NCI-H146 (cell line): ENCODE measurements at regions not wholly inside any gene's neighbourhood (a gene's known extent, or its start where the extent isn't known, plus 50 kb on each side); places are given as distances from the start of the nearest gene placed in this dataset.
"Not testable (repeated sequence)": the region's sequence is repeated elsewhere in the genome, so short reads cannot be mapped to it uniquely, and the experiment has no call there.

Source experiments
- DNase-seq: peaks from one replicate; lab custom pipeline; 2025; lab: John Stamatoyannopoulos, UW

DNA sequence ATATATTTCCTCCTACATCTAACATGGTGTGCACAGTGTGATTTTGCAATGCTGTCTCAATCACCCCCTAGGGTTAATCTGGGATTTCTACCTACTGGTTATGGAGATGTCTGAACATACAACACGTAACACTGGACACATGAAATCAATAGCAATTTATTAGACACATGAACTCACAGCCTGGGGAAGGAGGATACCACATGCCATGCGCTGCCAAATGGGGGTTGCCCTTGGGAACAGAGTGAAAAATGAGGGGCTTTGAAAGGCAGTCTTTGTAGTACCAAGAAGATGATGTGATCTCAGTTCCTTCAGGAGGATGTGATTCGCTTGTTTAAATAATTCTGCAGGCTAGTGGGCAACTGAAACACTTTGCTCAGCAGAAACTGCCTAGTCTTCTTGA is 253.6 kb upstream of the LRRC4C start:
- DNase-seq: no peak

DNA sequence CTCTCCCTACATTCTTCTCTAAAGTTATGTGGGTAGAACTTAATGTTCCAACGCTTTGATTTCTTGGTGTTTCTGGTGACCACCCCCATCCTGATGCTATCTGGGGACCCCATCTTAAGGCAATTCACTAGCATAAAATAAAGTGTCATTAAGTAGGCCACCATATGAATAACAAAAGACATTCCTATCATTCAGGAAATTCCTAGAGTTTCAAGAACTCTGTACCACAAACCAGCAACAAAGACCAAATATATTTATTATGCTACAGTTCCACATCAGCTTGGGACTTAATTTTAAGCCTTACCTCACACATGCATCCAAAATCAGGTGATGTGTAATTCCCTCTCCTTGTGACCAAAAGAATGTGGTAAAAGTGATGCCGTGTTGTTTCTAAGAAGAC is 254.6 kb upstream of the LRRC4C start:
- no peak for DNase-seq

DNA sequence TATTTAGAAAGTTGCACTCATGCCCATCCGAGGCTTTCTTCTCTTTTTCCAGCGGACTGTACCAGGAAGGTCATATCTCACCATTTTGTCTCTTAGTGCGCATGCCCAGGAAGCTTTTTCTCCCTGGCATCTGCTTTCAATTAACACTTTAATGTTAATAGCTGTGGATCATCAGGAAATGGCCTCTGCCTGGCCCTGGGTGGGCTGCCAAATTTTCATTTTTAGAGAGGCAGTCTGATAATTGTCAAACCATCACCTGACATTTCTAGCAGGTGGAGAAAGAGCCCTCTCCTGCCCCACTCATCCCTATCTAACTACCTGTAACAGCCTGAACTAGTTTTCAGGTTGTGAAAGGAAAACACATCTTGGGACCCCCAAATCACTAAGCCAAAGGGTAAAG is 257.4 kb upstream of the LRRC4C start:
- DNase-seq: no peak

DNA sequence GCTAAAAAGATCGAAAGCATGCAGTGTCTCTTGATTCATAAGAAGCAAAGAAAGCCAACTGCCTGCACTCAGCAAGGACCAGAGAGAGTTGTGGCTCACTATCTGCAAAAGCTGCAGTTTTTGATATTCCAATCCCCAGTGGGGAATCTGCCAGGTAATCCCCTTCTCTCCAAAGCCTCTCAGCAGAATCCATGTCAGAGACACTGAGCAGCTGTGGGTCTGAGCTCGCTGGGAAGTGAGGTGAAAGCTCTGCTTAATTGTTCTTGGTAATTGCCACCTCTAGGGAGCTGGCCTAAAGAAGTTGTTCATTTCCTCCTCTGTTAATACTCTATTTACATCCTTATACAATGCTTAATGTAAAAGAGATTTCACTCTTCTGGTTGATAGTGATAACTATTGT is 261.3 kb upstream of the LRRC4C start:
- no peak for DNase-seq

DNA sequence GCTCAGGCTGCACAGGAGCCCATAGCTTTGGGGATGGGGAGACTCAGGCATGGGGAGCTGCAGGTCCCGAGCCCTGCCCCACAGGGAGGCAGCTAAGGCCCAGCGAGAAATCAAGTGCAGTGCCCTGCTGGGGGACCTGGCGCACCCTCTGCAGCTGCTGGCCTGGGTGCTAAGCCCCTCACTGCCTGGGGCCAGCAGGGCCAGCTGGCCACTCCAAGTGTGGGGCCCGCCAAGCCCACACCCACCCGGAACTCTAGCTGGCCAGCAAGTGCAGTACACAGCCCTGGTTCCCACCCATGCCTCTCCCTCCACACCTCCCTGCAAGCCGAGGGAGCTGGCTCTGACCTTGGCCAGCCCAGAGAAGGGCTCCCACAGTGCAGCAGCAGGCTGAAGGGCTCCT is 268.7 kb upstream of the LRRC4C start:
- not testable (repeated sequence) for DNase-seq

DNA sequence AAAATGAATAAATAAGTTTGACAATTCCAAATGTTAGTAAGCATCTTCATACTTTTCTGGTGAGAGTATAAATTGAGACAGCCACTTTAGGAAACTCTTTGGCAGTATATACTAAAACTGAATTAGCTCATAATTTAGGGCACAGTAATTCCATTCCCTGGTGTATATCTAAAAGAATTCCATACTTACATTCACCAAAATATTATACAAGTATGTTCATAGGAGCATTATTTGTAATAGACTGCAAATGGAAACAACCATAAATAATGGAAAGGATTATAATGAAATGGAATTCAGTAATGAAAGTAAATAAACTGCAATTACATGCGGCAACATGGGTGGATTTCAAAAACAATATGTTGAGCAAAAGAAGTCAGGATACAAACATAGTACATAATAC is 315.8 kb upstream of the LRRC4C start:
- DNase-seq: no peak

DNA sequence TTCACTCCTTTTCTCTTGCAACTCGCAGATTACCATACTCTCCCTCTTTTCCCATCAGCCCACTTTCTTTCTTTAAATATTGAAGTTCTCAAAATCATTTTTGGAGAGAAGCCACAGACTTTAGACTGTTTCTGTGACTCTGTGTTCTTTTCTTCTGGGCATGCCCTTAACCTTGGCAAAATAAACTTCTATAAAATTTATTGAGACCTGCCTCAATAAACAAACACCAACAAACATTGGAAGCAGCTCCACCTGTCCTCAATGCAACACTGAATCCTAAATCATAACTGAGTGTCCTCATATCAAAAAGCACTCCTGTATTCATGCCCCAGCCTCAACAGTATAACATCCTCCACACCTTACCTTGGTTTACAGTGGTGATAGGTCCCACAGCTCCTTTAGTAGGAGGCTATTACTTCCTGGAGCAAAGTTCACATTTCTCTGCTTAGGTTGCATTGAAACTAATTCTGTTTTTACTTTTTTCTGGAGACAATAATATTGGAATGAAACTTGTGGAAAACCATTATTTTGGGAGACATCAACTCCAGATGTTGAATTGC is 320.0 kb upstream of the LRRC4C start:
- DNase-seq: no peak

DNA sequence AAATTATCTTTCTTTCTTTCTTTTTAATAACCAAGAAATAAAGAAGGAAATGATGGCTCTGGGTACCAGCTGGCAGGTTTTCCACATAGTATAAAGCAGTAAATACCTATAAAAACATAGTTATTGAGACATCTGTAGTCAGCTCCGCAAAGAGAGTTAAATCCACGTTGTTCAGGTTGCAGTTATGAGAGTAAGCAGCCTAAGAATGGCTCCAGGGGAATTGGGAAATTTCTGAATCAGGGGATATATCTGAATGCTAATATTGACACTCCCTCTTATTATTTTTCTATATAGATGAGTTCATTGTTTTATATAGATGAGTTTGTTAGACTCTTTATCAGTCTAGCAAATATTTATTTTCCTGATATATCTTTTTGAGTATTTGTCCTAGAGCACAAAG is 322.0 kb upstream of the LRRC4C start:
- DNase-seq: no peak

DNA sequence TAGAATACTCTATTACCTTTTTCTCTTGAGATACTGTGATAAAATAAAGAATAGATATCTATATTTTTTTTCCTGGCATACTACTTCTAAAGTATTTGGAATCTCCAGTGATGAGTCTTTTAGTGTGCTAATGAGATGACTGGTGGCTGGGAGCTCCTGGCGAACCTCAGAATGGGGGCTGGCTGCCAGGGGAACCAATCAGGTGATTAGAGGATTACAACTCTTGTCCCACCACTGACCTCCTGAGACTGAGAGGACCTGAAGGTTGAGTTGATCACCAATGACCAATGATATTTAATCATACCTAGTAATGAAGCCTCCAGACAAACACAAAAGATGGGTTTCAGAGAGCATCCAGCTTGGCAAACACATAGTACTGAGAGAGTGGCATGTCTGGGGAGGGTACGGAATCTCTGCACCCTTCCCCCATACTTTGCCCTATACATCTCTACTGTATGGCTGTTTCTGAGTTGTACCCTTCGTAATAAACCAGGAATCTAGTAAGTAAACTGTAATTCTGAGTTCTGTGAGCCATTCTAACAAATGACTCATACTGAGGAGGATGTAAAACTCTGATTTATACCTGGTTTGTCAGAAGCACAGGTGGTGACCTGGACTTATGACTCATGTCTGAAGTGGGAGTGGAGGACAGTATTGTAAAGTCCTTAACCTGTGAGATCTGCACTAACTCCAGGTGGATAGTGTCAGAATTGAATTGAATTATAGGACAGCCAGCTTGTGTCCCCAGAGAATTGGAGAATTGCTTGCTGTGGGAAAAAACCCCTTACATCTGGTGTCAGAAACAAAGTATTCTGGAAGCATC is 325.3 kb upstream of the LRRC4C start:
- DNase-seq: no peak

DNA sequence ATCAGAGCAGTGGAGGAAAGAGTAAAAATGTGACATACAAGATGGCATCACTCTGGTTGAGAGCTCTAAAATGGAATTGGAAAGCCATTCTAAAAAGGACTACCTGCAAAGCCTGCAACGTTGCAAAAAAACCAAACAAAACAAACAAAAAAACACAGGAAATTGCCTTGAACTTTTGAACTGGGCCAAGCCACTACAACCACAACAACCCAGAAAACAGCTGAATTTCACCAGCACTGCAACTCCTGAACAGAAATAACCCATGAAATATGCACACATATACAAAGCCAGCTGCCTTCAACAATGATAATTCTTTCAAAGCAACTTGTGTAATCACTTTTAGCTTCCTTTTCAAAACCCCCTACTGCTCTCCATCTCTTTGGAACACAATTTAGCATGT is 326.6 kb upstream of the LRRC4C start:
- no peak for DNase-seq

DNA sequence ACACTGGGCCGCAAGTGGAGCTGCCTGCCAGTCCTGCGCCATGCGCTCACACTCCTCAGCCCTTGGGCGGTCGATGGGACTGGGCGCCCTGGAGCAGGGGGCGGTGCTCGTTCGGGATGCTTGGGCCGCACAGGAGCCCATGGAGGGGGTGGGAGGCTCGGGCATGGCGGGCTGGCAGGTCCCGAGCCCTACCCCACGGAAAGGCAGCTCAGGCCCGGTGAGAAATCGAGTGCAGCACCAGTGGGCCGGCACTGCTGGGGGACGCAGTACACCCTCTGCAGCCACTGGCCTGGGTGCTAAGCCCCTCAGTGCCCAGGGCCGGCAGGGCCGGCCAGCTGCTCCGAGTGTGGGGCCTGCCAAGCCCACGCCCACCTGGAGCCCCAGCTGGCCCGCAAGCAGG is 328.7 kb upstream of the LRRC4C start:
- no peak for DNase-seq

DNA sequence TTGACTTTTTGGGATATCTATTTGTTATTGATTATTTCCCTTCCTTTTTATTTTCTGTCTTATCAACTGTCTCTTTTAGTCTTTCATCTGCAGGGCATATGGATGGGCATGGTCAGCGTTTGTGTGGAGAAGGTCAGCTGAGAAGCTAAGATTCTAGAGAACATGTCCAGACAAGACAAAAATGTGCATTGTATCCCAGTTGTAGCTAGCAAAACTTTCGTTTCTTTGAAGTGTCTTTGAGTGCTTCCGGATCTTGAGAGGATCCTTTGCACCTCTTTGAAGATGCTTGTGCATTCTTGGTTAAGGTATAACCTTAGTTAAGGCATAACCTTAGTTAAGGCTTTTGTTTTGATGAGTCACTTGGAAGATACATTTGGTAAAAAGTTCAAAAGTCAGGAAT is 329.9 kb upstream of the LRRC4C start:
- DNase-seq: no peak

DNA sequence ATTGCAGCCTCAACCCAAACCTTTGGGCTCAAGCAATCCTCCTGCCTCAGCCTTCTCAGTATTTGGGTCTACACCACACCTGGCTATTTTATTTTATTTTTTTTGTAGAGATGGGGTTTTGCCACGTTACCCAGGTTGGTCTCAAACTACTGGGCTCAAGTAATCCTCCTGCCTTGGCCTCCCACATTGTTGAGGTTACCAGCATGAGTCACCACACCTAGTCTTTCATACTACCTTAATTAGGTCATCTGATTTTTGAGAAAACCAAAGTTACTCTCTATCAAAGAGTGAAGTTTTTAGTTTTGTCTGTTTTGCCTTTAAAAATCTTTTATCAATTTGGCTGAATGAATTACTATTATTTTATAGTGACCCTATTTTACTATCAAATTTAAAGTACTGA is 335.6 kb upstream of the LRRC4C start:
- DNase-seq: no peak

DNA sequence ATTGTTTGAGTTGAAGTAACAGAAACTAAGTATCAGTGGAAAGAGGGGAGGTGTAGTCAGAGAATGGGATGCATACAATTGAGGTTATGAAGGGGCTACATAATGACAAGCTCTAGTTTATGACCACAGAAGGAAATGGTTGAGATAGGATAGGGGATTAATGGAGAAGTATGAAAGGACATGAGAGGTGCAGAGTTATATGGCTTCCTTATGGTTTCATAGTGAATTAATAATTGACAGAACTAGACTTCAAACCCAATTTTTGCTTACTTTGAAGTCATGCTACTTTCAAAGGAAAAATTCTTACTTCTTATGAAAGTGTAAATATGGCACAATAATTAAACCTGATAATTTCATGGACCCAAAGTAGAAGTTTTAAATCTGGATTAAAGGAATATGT is 340.3 kb upstream of the LRRC4C start:
- no peak for DNase-seq

DNA sequence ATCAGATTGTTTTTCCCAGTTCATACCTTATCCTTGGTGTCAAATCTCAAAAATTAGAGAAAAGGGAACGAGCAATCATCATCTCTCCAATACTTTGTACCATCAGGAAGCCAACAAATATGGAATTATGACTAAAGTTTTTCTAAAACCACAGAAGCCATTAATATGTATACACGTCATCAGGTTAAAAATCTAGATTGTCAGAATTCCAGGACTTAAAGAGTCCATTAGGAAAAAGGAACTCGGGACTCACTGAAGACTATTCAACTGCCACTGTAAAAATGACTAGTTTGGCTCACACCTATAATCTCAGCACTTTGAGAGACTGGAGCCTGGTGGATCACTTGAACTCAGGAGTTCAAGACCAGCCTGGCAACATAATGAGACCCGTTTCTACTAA is 344.4 kb upstream of the LRRC4C start:
- DNase-seq: no peak

DNA sequence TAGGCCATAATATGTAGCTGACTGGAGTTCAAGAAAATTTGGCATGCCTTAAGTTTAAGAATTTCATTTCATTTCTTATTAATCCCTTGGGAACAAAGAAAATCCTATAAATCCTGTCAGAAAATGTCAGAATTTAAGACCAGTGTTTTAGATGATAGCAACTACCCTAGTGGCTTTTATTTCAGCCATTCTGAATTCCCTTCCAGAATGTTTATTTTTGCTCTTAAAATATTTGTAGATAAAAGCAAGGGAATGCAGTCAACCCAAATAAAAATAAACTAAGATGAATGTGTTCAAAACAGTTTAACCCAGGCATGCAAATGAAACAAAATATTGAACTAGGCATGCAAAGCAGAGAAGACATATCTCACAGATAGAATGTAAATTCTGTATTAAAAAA is 356.9 kb upstream of the LRRC4C start:
- no peak for DNase-seq

DNA sequence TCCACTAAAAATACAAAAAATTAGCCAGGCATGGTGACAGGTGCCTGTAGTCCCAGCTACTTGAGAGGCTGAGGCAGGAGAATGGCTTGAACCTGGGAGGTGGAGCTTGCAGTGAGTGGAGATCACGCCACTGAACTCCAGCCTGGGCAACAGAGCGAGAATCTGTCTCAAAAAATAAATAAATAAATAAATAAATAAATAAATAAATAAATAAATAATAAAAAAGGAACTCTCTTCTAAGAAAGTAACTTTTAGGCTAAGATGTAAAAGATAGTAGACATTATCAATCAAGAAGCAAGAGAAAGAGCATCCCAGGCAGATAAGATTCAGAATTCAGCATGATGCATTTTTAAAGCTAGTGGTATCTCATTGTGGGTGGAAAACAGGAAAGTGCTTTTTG is 364.8 kb upstream of the LRRC4C start:
- not testable (repeated sequence) for DNase-seq

DNA sequence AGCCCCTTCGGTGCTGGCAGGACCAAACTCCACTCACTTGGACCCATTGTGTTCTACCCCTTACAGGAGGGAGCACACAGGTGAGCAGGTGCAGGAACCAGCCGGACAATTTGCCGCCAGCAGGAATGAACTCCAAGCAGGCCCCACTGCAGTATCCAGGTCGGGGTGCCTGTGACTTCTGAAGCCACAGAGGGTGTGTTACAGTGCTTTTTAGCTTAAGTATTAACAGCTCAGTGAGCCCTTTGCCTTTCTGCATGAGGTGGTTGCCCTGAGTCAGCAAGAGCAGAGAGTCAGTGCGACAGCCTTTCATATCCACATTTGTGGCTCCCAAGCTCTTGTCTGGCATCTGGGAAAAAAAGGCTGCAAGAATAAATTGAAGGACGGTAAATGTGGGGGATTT is 366.6 kb upstream of the LRRC4C start:
- no peak for DNase-seq

DNA sequence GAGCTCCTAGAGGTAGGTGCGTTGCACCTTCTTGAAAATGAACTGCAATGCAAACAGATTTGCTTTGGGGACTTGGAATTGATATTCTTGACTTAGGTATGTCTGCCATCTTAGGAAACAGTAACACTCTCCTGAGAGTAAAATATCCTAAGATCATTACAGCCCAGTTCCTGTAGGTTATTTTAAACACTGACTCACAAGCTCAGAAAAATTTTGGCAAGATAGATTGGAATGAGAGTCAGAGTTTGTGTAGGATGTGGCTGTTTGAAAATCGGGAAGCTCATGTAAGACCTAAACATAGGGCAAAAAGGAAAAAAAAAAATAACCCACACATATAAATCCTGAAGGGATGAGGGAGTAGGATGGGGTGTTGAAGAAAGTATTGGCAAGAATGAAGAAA is 377.0 kb upstream of the LRRC4C start:
- no peak for DNase-seq

DNA sequence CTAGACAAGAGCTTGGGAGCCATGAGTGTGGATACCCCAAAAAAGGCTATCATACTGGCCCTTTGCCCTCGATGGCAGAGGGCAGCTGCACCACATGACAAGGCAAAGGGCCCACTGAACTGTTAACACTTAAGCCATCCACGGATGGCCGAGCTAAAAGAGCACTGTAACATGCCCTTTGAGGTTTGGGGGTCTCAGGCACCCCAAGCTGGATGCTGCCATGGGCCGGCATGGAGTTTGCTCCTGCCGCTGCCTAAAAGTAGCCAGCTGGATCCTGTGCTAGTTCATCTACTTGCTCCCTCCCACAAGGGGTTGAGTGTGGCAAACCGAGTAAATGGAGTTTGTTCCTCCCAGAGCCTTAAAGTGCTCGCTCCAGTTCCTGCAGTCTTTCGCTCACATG is 383.2 kb upstream of the LRRC4C start:
- DNase-seq: no peak

DNA sequence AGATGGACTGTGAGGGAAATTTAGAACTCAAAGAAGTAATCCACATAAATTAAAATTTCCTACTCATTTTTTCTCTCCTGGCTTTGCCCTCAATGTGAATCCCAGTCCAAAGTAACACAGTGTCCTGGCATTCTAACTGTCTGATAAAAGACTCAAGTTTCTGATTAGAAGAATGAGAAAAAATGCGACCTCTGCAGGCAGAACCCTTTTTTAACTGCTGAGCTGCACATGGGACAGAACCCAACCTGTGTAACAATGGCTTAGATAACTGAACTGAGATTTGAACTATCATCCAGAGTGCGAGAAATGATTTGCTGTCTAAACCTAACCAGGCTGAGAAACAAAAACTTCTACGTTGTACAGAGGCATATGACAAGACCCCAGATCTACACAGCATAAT is 385.6 kb upstream of the LRRC4C start:
- no peak for DNase-seq

DNA sequence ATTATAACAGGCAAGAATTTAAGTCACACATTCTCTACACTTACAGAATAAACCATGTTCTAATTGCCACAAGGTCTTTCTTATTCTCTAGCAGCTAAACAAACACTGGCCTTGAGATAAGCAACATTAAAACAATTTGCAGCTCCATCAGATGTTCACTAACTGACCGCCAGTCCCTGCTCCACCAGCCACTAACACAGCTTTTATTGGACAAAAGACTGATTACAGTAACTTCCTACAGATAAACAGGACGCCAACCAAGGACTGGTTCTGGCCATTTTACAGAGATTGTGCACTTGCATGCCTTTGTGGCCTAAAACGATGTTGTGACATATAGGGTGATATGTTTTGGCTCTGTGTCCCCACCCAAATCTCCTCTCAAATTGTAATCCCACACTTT is 388.9 kb upstream of the LRRC4C start:
- DNase-seq: no peak

DNA sequence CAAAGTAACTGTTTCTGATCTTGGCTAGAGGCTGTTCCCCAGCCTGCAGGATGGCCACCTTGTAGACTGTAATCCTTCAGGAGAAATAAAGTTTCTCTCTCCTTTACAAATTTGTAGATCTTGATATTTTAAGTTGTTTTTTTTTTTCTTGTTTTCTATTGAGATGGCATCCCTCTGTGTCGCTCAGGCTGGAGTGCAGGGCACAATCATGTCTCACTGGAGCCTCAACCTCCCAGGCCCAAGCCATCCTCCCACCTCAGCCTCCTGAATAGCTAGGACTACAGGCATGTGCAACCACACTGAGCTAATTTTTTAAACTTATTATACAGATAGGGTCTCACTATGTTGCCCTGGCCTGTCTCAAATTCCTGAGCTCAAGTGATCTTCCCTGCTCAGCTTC is 389.8 kb upstream of the LRRC4C start:
- no peak for DNase-seq

DNA sequence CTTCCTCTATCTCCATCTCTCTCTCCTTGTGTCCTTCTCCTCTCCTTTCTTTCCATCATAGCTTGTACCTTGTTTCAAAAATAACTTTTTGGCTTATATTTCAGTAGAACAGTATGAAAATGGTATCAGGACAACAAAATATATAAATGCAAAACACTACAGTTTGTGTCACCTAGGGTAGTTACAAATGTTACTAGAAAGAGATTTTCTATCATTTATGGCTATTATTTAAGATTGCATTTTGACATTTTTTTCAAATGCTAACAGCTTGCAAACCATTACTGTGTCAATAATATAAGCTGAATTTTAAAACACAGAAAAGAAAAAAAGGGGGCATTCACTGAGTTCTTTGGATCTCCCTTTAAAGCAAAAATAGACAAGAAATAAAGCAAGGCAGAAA is 392.3 kb upstream of the LRRC4C start:
- DNase-seq: no peak
